H9 (cell line): ENCODE measurements at regions not wholly inside any gene's neighbourhood (a gene's known extent, or its start where the extent isn't known, plus 50 kb on each side); places are given as distances from the start of the nearest gene placed in this dataset.

ENCODE experiments used
- DNase-seq: peaks from one replicate; pipeline ENCODE4 v3.0.0-alpha.2; 2017
- H2AFZ ChIP-seq: one replicate; pipeline ENCODE4 v1.6.1; 2013; ENCODE audit warnings: mild to moderate bottlenecking, low read length, control low read depth, moderate library complexity
- H2AK5ac ChIP-seq: 2 replicates; pipeline ENCODE4 v1.6.1; 2013; ENCODE audit warnings: low read length, control low read depth, mixed read lengths; ENCODE audit not compliant: insufficient read length
- H2BK120ac ChIP-seq: one replicate; pipeline ENCODE4 v1.6.1; 2013; ENCODE audit warnings: low read depth, mild to moderate bottlenecking, low read length, control low read depth, inconsistent platforms; ENCODE audit not compliant: poor library complexity, severe bottlenecking
- H2BK12ac ChIP-seq: 2 replicates; pipeline ENCODE4 v1.6.1; 2013; ENCODE audit warnings: low read length, control low read depth, mixed read lengths, low read depth; ENCODE audit not compliant: insufficient read length
- H2BK15ac ChIP-seq: 2 replicates; pipeline ENCODE4 v1.6.1; 2013; ENCODE audit warnings: low read depth, low read length, control low read depth
- H2BK20ac ChIP-seq: one replicate; pipeline ENCODE4 v1.6.1; 2013; ENCODE audit warnings: low read depth, mild to moderate bottlenecking, low read length, control low read depth, inconsistent platforms; ENCODE audit not compliant: poor library complexity, severe bottlenecking
- H2BK5ac ChIP-seq: 2 replicates; pipeline ENCODE4 v1.6.1; 2013; ENCODE audit warnings: low read length, control low read depth, mixed read lengths; ENCODE audit not compliant: insufficient read length
- H3K14ac ChIP-seq: 2 replicates; pipeline ENCODE4 v1.6.1; 2013; ENCODE audit warnings: low read length, control low read depth; ENCODE audit not compliant: insufficient read depth
- H3K18ac ChIP-seq: 2 replicates; pipeline ENCODE4 v1.6.1; 2013; ENCODE audit warnings: low read depth, mild to moderate bottlenecking, mixed read lengths, low read length, control low read depth; ENCODE audit not compliant: insufficient read length
- H3K23ac ChIP-seq: 2 replicates; pipeline ENCODE4 v1.6.1; 2013; ENCODE audit warnings: low read length, control low read depth, mixed read lengths, low read depth; ENCODE audit not compliant: insufficient read length
- H3K23me2 ChIP-seq: 2 replicates; pipeline ENCODE4 v1.6.1; 2013; ENCODE audit warnings: low read depth, mild to moderate bottlenecking, mixed read lengths, low read length, control low read depth; ENCODE audit not compliant: insufficient read length, poor library complexity, severe bottlenecking
- H3K27ac ChIP-seq: 2 replicates; pipeline ENCODE4 v1.5.1; 2013; ENCODE audit warnings: low read length, control low read depth, mixed read lengths, low read depth; ENCODE audit not compliant: insufficient read length
- H3K27me3 ChIP-seq: 2 replicates; pipeline ENCODE4 v1.6.1; 2013; ENCODE audit warnings: low read length, control low read depth, inconsistent platforms; ENCODE audit not compliant: insufficient read depth
- H3K4ac ChIP-seq: 2 replicates; pipeline ENCODE4 v1.6.1; 2013; ENCODE audit warnings: low read depth, mild to moderate bottlenecking, control low read depth, inconsistent platforms, low read length, moderate library complexity
- H3K4me1 ChIP-seq: 2 replicates; pipeline ENCODE4 v1.6.1; 2013; ENCODE audit warnings: low read length, control low read depth, inconsistent platforms; ENCODE audit not compliant: insufficient read depth
- H3K4me2 ChIP-seq: 2 replicates; pipeline ENCODE4 v1.6.1; 2013; ENCODE audit warnings: low read length, control low read depth, mixed read lengths; ENCODE audit not compliant: insufficient read length, insufficient read depth
- H3K56ac ChIP-seq: 2 replicates; pipeline ENCODE4 v1.6.1; 2013; ENCODE audit warnings: low read depth, mild to moderate bottlenecking, mixed read lengths, low read length, control low read depth; ENCODE audit not compliant: insufficient read length
- H3K79me1 ChIP-seq: 2 replicates; pipeline ENCODE4 v1.6.1; 2013; ENCODE audit warnings: low read depth, mild to moderate bottlenecking, moderate library complexity, low read length, control low read depth, inconsistent platforms; ENCODE audit not compliant: insufficient read depth, poor library complexity, severe bottlenecking
- H3K79me2 ChIP-seq: 2 replicates; pipeline ENCODE4 v1.6.1; 2013; ENCODE audit warnings: low read length, control low read depth, inconsistent platforms; ENCODE audit not compliant: insufficient read depth
- H3K9ac ChIP-seq: 2 replicates; pipeline ENCODE4 v1.6.1; 2013; ENCODE audit warnings: low read length, control low read depth, mixed read lengths; ENCODE audit not compliant: insufficient read length; ENCODE audit errors: extremely low read depth
- H3K9me3 ChIP-seq: one replicate; pipeline ENCODE4 v1.6.1; 2013; ENCODE audit warnings: low read depth, low read length, inconsistent platforms; ENCODE audit not compliant: control insufficient read depth
- H3T11ph ChIP-seq: one replicate; pipeline ENCODE4 v1.6.1; 2013; ENCODE audit warnings: mild to moderate bottlenecking, low read length, control low read depth, inconsistent platforms
- H4K20me1 ChIP-seq: one replicate; pipeline ENCODE4 v1.6.1; 2013; ENCODE audit not compliant: control insufficient read depth, insufficient read length, insufficient read depth
- H4K5ac ChIP-seq: 2 replicates; pipeline ENCODE4 v1.6.1; 2013; ENCODE audit warnings: low read depth, mild to moderate bottlenecking, mixed read lengths, low read length, control low read depth; ENCODE audit not compliant: insufficient read length
- H4K8ac ChIP-seq: replicated peaks from 2 replicates; pipeline ENCODE4 v1.6.1; 2013; ENCODE audit warnings: low read length, control low read depth, mixed read lengths, low read depth; ENCODE audit not compliant: insufficient read length
- H4K91ac ChIP-seq: 2 replicates; pipeline ENCODE4 v1.6.1; 2013; ENCODE audit warnings: low read depth, mild to moderate bottlenecking, moderate library complexity, mixed read lengths, low read length, control low read depth; ENCODE audit not compliant: insufficient read length
- H3K27ac Mint-ChIP-seq, 3 experiments: 2 replicates in 2 of 3; 3 replicates in 1 of 3; pipeline ENCODE4 v1.8.0; 2020 to 2021; ENCODE audit warnings: mixed read lengths in 3 of 3, mild to moderate bottlenecking in 1 of 3, moderate library complexity in 1 of 3
- H3K27me3 Mint-ChIP-seq: 2 replicates; pipeline ENCODE4 v1.8.0; 2021; ENCODE audit warnings: low read depth, mild to moderate bottlenecking, moderate library complexity, mixed read lengths
- H3K36me3 Mint-ChIP-seq, 3 experiments: 2 replicates in 2 of 3; 3 replicates in 1 of 3; pipeline ENCODE4 v1.8.0; 2020 to 2021; ENCODE audit warnings: low read depth in 3 of 3, mixed read lengths in 3 of 3; ENCODE audit not compliant: insufficient read depth in 1 of 3
- H3K4me1 Mint-ChIP-seq, 2 experiments: 2 replicates each; pipeline ENCODE4 v1.8.0; 2020; ENCODE audit warnings: mixed read lengths in 2 of 2
- H3K4me3 Mint-ChIP-seq, 2 experiments: 2 replicates in 1 of 2; 3 replicates in 1 of 2; pipeline ENCODE4 v1.8.0; 2020 to 2021; ENCODE audit warnings: mild to moderate bottlenecking in 2 of 2, mixed read lengths in 2 of 2, moderate library complexity in 1 of 2
- H3K9me3 Mint-ChIP-seq, 2 experiments: 2 replicates in 1 of 2; 3 replicates in 1 of 2; pipeline ENCODE4 v1.8.0; 2020; ENCODE audit warnings: mild to moderate bottlenecking in 2 of 2, mixed read lengths in 2 of 2, moderate library complexity in 1 of 2
- TF ChIP-seq, protein P1 (sequence below): fragments of 200-600 bp; sonication (generic); conservative IDR thresholded peaks from 3 replicates; pipeline ENCODE4 v1.8.0; 2021; ENCODE audit warnings: antibody characterized with exemption, mild to moderate bottlenecking

DNA sequence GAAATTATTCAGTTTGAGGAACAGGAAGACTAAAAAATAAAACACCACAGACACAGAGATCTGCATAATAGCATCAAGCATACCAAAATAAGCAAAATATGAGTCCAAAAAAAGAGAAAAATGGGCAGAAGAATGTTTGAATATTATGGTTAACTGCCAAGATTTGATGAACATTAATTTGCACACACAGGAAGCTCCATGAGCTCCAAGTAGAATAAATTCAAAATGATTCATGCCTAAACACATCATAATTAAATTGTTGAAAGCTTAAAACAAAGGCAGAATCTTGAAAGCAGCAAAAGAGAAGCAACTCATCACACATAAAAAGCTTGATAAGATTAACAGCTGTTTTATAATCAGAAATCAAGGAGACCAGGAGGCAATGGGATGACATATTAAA lies 156.6 kb upstream of the ARSJ start:
- Histone ChIP-seq H4K5ac (no peak overlapping the region), H3K56ac (no peak overlapping the region), H3K23me2 (no peaks in the 10 kb centered on the region), H3K27me3 (no peaks in the 10 kb centered on the region), H3K9me3 (no peaks in the 10 kb centered on the region), H3K4me1 (no peaks in the 10 kb centered on the region), H4K8ac (no peak overlapping the region), H3K4ac (no peak overlapping the region), H3K79me1 (no peaks in the 10 kb centered on the region), H2BK15ac (no peak overlapping the region), H3K14ac (no peak overlapping the region), H3T11ph (no peak overlapping the region), H3K9ac (no peak overlapping the region), H2AFZ (no peak overlapping the region), H3K79me2 (no peaks in the 10 kb centered on the region), H3K23ac (no peak overlapping the region), H3K4me2 (no peak overlapping the region), H4K20me1 (no peaks in the 10 kb centered on the region), H4K91ac (no peak overlapping the region), H3K27ac (no peak overlapping the region), H2BK5ac (no peak overlapping the region), H2BK20ac (no peak overlapping the region), H2AK5ac (no peak overlapping the region), H3K18ac (no peak overlapping the region), H2BK12ac (no peak overlapping the region), H2BK120ac (no peak overlapping the region)
- Mint-ChIP-seq H3K36me3 (no peaks in the 10 kb centered on the region), H3K4me1 (peaks cover 4% of the 10 kb centered on the region in 2 experiments), H3K27ac (no peak overlapping the region), H3K4me3 (no peak overlapping the region), H3K9me3 (no peaks in the 10 kb centered on the region), H3K27me3 (no peaks in the 10 kb centered on the region)
- DNase-seq: no peak
- TF ChIP-seq, protein P1, sequence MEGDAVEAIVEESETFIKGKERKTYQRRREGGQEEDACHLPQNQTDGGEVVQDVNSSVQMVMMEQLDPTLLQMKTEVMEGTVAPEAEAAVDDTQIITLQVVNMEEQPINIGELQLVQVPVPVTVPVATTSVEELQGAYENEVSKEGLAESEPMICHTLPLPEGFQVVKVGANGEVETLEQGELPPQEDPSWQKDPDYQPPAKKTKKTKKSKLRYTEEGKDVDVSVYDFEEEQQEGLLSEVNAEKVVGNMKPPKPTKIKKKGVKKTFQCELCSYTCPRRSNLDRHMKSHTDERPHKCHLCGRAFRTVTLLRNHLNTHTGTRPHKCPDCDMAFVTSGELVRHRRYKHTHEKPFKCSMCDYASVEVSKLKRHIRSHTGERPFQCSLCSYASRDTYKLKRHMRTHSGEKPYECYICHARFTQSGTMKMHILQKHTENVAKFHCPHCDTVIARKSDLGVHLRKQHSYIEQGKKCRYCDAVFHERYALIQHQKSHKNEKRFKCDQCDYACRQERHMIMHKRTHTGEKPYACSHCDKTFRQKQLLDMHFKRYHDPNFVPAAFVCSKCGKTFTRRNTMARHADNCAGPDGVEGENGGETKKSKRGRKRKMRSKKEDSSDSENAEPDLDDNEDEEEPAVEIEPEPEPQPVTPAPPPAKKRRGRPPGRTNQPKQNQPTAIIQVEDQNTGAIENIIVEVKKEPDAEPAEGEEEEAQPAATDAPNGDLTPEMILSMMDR: no peak
